Type B pancreatic cell (in vitro differentiated cells): ENCODE measurements at regions not wholly inside any gene's neighbourhood (a gene's known extent, or its start where the extent isn't known, plus 50 kb on each side); places are given as distances from the start of the nearest gene placed in this dataset.

Source experiments
- DNase-seq: peaks from one replicate; pipeline ENCODE4 v3.0.0; 2021; ENCODE audit warnings: mixed read lengths; ENCODE audit not compliant: unreplicated experiment; ENCODE audit errors: extremely low spot score
- H3K27ac Mint-ChIP-seq: 2 replicates; pipeline ENCODE4 v1.8.0; 2021; ENCODE audit warnings: mild to moderate bottlenecking, mixed read lengths
- H3K27me3 Mint-ChIP-seq: 2 replicates; pipeline ENCODE4 v1.8.0; 2021; ENCODE audit warnings: mixed read lengths
- H3K36me3 Mint-ChIP-seq: 2 replicates; pipeline ENCODE4 v1.8.0; 2021; ENCODE audit warnings: mixed read lengths
- H3K4me1 Mint-ChIP-seq: one replicate; pipeline ENCODE4 v1.8.0; 2021; ENCODE audit warnings: mixed read lengths; ENCODE audit not compliant: unreplicated experiment
- H3K4me3 Mint-ChIP-seq: 2 replicates; pipeline ENCODE4 v1.8.0; 2021; ENCODE audit warnings: mild to moderate bottlenecking, mixed read lengths
- H3K9me3 Mint-ChIP-seq: 2 replicates; pipeline ENCODE4 v1.8.0; 2021; ENCODE audit warnings: mixed read lengths
- CTCF ChIP-seq: fragments of 200-600 bp; sonication (generic); conservative IDR thresholded peaks from 2 replicates; pipeline ENCODE4 v1.5.0; 2021; ENCODE audit warnings: antibody characterized with exemption, mild to moderate bottlenecking

GRCh38 chr17:71276079-71276478 is 844.7 kb upstream of the SOX9 start:
- H3K4me3 Mint-ChIP-seq: no peak overlapping the region
- no peak for DNase-seq

GRCh38 chr17:71283486-71283885 is 837.3 kb upstream of the SOX9 start:
- no peak for DNase-seq
- TF ChIP-seq CTCF: no peak
- H3K4me1 Mint-ChIP-seq: peaks cover 8% of the 10 kb centered on the region
- no peak overlapping the region for H3K27ac Mint-ChIP-seq
- peaks cover 19% of the 10 kb centered on the region for H3K27me3 Mint-ChIP-seq
- no peaks in the 10 kb centered on the region for H3K36me3 Mint-ChIP-seq
- H3K9me3 Mint-ChIP-seq: no peaks in the 10 kb centered on the region
- no peak overlapping the region for H3K4me3 Mint-ChIP-seq

More at GRCh38 chr17:71276079-71276478, 844.7 kb upstream of the SOX9 start:
- no peaks in the 10 kb centered on the region for H3K27me3 Mint-ChIP-seq
- H3K4me1 Mint-ChIP-seq: no peaks in the 10 kb centered on the region
- H3K36me3 Mint-ChIP-seq: no peaks in the 10 kb centered on the region
- H3K27ac Mint-ChIP-seq: no peak overlapping the region
- TF ChIP-seq CTCF: no peak
- no peaks in the 10 kb centered on the region for H3K9me3 Mint-ChIP-seq

- H3K4me3 Mint-ChIP-seq: no peak overlapping the region
- H3K27me3 Mint-ChIP-seq: peaks cover 19% of the 10 kb centered on the region
- no peak for DNase-seq
- TF ChIP-seq CTCF: no peak
- no peaks in the 10 kb centered on the region for H3K36me3 Mint-ChIP-seq
- no peak overlapping the region for H3K27ac Mint-ChIP-seq
- H3K9me3 Mint-ChIP-seq: no peaks in the 10 kb centered on the region
- H3K4me1 Mint-ChIP-seq: peaks cover 8% of the 10 kb centered on the region
These were observed 836.6 kb upstream of the SOX9 start for GRCh38 chr17:71284032-71284755.

GRCh38 chr17:71286625-71287024 is 834.2 kb upstream of the SOX9 start:
- no peak for TF ChIP-seq CTCF
- H3K4me3 Mint-ChIP-seq: no peak overlapping the region

GRCh38 chr17:71287071-71287823 is 833.6 kb upstream of the SOX9 start:
- no peaks in the 10 kb centered on the region for H3K9me3 Mint-ChIP-seq
- no peak overlapping the region for H3K4me3 Mint-ChIP-seq
- DNase-seq: no peak
- no peak for TF ChIP-seq CTCF
- no peak overlapping the region for H3K27ac Mint-ChIP-seq
- no peaks in the 10 kb centered on the region for H3K36me3 Mint-ChIP-seq
- H3K4me1 Mint-ChIP-seq: peaks cover 8% of the 10 kb centered on the region
- H3K27me3 Mint-ChIP-seq: peaks cover 18% of the 10 kb centered on the region

More at GRCh38 chr17:71286625-71287024, 834.2 kb upstream of the SOX9 start:
- H3K4me1 Mint-ChIP-seq: peaks cover 8% of the 10 kb centered on the region
- no peak overlapping the region for H3K27ac Mint-ChIP-seq
- no peaks in the 10 kb centered on the region for H3K9me3 Mint-ChIP-seq
- peaks cover 22% of the 10 kb centered on the region for H3K27me3 Mint-ChIP-seq
- H3K36me3 Mint-ChIP-seq: no peaks in the 10 kb centered on the region
- no peak for DNase-seq
